Right lobe of liver (tissue), 6 donors: ENCODE measurements at regions not wholly inside any gene's neighbourhood (a gene's known extent, or its start where the extent isn't known, plus 50 kb on each side); places are given as distances from the start of the nearest gene placed in this dataset.

Experiments
- ATAC-seq, 4 donors: fragments of 200-7000 bp; cut with Tn5 transposase; one replicate each; pipeline ENCODE4 v1.9.1; 2020; ENCODE audit warnings: mild to moderate bottlenecking in 4 of 4, moderate library complexity in 4 of 4
- DNase-seq, 3 donors: peaks; one replicate each; pipeline ENCODE4 v3.0.0-alpha.2; 2020
- H3K27ac ChIP-seq, 3 donors: fragments of 200-600 bp; one replicate each; pipeline ENCODE4 v1.8.0; 2022
- H3K27me3 ChIP-seq, 2 donors: fragments of 200-600 bp; one replicate each; pipeline ENCODE4 v1.8.0; 2022
- H3K36me3 ChIP-seq, 4 donors: fragments of 200-600 bp; sonication (generic) in 1 of 4; one replicate each; pipeline versions ENCODE4 v1.5.1 to v1.8.0; 2017 to 2022; ENCODE audit warnings: control low read depth in 1 of 4
- H3K4me1 ChIP-seq, 4 donors: fragments of 200-600 bp; sonication (generic) in 1 of 4; one replicate each; pipeline versions ENCODE4 v1.5.1 to v1.8.0; 2017 to 2022; ENCODE audit warnings: control low read depth in 1 of 4
- H3K4me3 ChIP-seq, 3 donors: fragments of 200-600 bp; one replicate each; pipeline ENCODE4 v1.8.0; 2022
- H3K9me3 ChIP-seq, 4 donors: fragments of 200-600 bp; sonication (generic) in 1 of 4; one replicate each; pipeline versions ENCODE4 v1.5.1 to v1.8.0; 2017 to 2022; ENCODE audit warnings: control low read depth in 1 of 4
- CTCF ChIP-seq, 4 donors: fragments of 200-600 bp in 3 of 4; fragments of 450-650 bp in 1 of 4; IDR thresholded peaks; one replicate each; pipeline versions ENCODE4 v1.5.1 to v1.8.0; 2016 to 2022; ENCODE audit warnings: antibody characterized with exemption in 4 of 4, mild to moderate bottlenecking in 2 of 4
- POLR2A ChIP-seq: fragments of 450-650 bp; IDR thresholded peaks from one replicate; pipeline ENCODE4 v1.6.1; 2017; ENCODE audit warnings: antibody characterized with exemption, mild to moderate bottlenecking
- whole genome bisulfite sequencing: methylation state at CpG from one replicate; pipeline ENCODE4 v1.1.6; 2018; ENCODE audit warnings: low coverage, low lambda C conversion rate; ENCODE audit not compliant: insufficient coverage; ENCODE audit errors: missing lambda C conversion rate; 5-methylcytosine and 5-hydroxymethylcytosine counted together
- intact Hi-C, 2 donors: fragments of 100-400 bp; cut with DNase I; formaldehyde crosslinking; loops; one replicate each; pipeline versions ENCODE4 v1.11.2 to v1.14.1; 2022
- donor health status: DM: no; HTN: yes; CAD: no.
- donor health status: DM: no; HTN: no; CAD: no.
- donor health status: DM: no; HTN: no; CAD: no.
- donor health status: DM: no; HTN: yes; CAD: no.
- donor health status: DM: no; HTN: yes; CAD: no.

- WGBS, result 73% methylated on average over 4 of the region's 4 CpGs
- Histone ChIP-seq H3K36me3 (no peaks in the 10 kb centered on the region), H3K9me3 (no peaks in the 10 kb centered on the region), H3K4me1 (peaks cover 0 to 7% (median 0%) of the 10 kb centered on the region in 4 donors), H3K4me3 (no peak overlapping the region), H3K27me3 (no peaks in the 10 kb centered on the region), H3K27ac (no peak overlapping the region)
- intact Hi-C loops, result no loop called here
- DNase-seq (no peak), ATAC-seq (no peak)
- TF ChIP-seq CTCF (IDR thresholded peaks at IDR 0.05), result no peak
- no peak for TF ChIP-seq POLR2A
These were observed 71.9 kb upstream of the GALNT5 start for GRCh38 chr2:157185476-157186227.

- no peak for DNase-seq
- intact Hi-C loops, result loop anchor here in 1 of 2 donors (10.0 kb wide), 1 partner anchor 1815 kb away; no protein-coding TSS in a partner anchor
- Histone ChIP-seq H3K36me3 (no peaks in the 10 kb centered on the region), H3K4me1 (no peaks in the 10 kb centered on the region), H3K4me3 (no peak overlapping the region), H3K27ac (no peak overlapping the region), H3K27me3 (no peaks in the 10 kb centered on the region), H3K9me3 (no peaks in the 10 kb centered on the region)
- 65% methylated on average over 4 of the region's 4 CpGs for WGBS
- no peak for ATAC-seq
- TF ChIP-seq CTCF (IDR thresholded peaks at IDR 0.05) (no peak), POLR2A (no peak)
These were observed 67.4 kb upstream of the GALNT5 start for GRCh38 chr2:157190151-157190550.

- no peak overlapping the region for H3K27ac ChIP-seq
- no peaks in the 10 kb centered on the region for H3K4me1 ChIP-seq
- ATAC-seq, result no peak
- H3K9me3 ChIP-seq, result no peaks in the 10 kb centered on the region
- intact Hi-C loops, result loop anchor here in 1 of 2 donors (10.0 kb wide), 1 partner anchor 1816 kb away; no protein-coding TSS in a partner anchor
- WGBS, result 95% methylated on average over 2 of the region's 2 CpGs
- TF ChIP-seq POLR2A (no peak), CTCF (IDR thresholded peaks at IDR 0.05) (no peak)
- no peaks in the 10 kb centered on the region for H3K36me3 ChIP-seq
- no peak overlapping the region for H3K4me3 ChIP-seq
- no peaks in the 10 kb centered on the region for H3K27me3 ChIP-seq
- DNase-seq, result no peak
These were observed 66.3 kb upstream of the GALNT5 start for GRCh38 chr2:157191186-157191585.

- no peak for TF ChIP-seq POLR2A
- Histone ChIP-seq H3K9me3 (no peaks in the 10 kb centered on the region), H3K36me3 (no peaks in the 10 kb centered on the region), H3K4me3 (no peak overlapping the region), H3K27me3 (no peaks in the 10 kb centered on the region), H3K4me1 (no peaks in the 10 kb centered on the region), H3K27ac (no peak overlapping the region)
- ATAC-seq (no peak), DNase-seq (no peak)
- intact Hi-C loops, result loop anchor here in 1 of 2 donors (10.0 kb wide), 1 partner anchor 1818 kb away; no protein-coding TSS in a partner anchor
- WGBS, result 70% methylated on average over 8 of the region's 8 CpGs
These were observed 64.8 kb upstream of the GALNT5 start for GRCh38 chr2:157192445-157193423.
